ENCODE measurements at regions not wholly inside any gene's neighbourhood (a gene's known extent, or its start where the extent isn't known, plus 50 kb on each side); places are given as distances from the start of the nearest gene placed in this dataset.

- H3K36me3 Mint-ChIP-seq (ENCODE audit: low read depth), result no peaks in the 10 kb centered on the region
- no peak for TF ChIP-seq CTCF (IDR thresholded peaks at IDR 0.05)
- H3K9me3 Mint-ChIP-seq, result no peaks in the 10 kb centered on the region
- intact Hi-C loops (cut with micrococcal nuclease), result no loop called here
- CTCF ChIA-PET, result no interaction called here
- H3K4me1 Mint-ChIP-seq (ENCODE audit: low read depth), result no peaks in the 10 kb centered on the region
- H3K27ac Mint-ChIP-seq, result no peak overlapping the region
- no peak for DNase-seq
- H3K27me3 Mint-ChIP-seq, result peaks cover 11% of the 10 kb centered on the region
- no peak overlapping the region for H3K4me3 Mint-ChIP-seq
- POLR2A ChIA-PET, result no interaction called here
- no peak for ATAC-seq
Measured at GRCh38 chr6:125552819-125553218, 196.6 kb upstream of the HEY2 start.

DNA sequence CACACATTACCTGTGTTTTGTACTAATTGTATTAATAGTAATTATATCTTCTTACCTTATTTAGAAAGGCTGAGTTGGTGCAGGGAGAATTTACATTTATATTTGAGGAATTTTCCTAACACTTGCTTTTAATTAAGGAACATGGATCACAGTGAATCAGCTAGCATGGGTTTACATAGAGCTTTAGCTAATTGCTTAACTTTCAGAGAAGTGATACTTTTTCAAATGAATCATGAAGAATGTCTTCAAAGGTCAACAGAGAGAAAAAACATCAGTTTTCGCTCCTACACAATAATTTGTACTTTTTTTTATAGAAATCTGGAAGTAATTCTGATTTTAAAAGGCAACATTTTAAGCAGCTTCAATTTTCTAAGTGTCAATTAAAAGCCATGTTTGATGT lies 195.0 kb upstream of the HEY2 start:
- ChIA-PET POLR2A (no interaction called here), CTCF (no interaction called here)
- no peaks in the 10 kb centered on the region for H3K36me3 Mint-ChIP-seq (ENCODE audit: low read depth)
- H3K27ac Mint-ChIP-seq, result no peak overlapping the region
- H3K9me3 Mint-ChIP-seq, result no peaks in the 10 kb centered on the region
- ATAC-seq (no peak), DNase-seq (no peak)
- no peak overlapping the region for H3K4me3 Mint-ChIP-seq
- peaks cover 11% of the 10 kb centered on the region for H3K27me3 Mint-ChIP-seq
- intact Hi-C loops (cut with micrococcal nuclease), result no loop called here
- no peak for TF ChIP-seq CTCF (IDR thresholded peaks at IDR 0.05)
- no peaks in the 10 kb centered on the region for H3K4me1 Mint-ChIP-seq (ENCODE audit: low read depth)

DNA sequence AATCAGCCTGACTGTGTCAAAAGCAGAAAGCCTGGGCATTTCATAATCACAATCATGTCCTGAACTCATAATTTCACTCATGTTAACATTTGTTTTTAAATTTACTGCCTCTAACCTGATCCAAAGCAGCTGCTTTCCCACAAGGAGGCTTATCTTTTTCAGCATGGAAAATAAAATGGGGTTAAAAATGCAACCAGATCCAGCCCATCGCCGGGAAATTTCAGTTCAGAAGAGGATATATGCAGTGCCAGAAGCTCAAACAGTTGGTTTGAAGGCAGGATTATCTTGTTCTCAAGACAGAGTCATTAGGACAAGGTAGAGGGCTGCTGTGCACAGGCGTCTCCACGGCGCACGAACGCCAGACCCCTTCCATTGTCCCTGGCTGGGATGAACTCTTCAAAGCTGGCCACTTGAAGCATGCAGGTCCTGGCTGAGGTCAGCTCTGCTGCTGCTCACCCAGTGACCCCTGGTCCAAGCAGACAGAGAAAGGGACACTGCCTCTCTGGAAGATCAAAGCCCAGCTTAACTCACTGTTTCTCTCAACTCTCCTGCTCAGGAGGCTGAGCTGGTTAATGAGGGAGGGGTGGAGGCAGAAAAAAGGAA lies 191.1 kb upstream of the HEY2 start:
- Mint-ChIP-seq H3K4me3 (no peak overlapping the region), H3K4me1 (ENCODE audit: low read depth) (no peaks in the 10 kb centered on the region), H3K27me3 (peaks cover 10% of the 10 kb centered on the region), H3K27ac (no peak overlapping the region), H3K36me3 (ENCODE audit: low read depth) (no peaks in the 10 kb centered on the region), H3K9me3 (no peaks in the 10 kb centered on the region)
- POLR2A ChIA-PET, result no interaction called here
- DNase-seq, result no peak
- intact Hi-C loops (cut with micrococcal nuclease), result no loop called here
- CTCF ChIA-PET, result no interaction called here
- no peak for TF ChIP-seq CTCF (IDR thresholded peaks at IDR 0.05)
- ATAC-seq, result no peak

GRCh38 chr6:125558907-125559306 lies 190.5 kb upstream of the HEY2 start:
- no peak overlapping the region for H3K27ac Mint-ChIP-seq
- DNase-seq, result no peak
- no peak for ATAC-seq
- H3K4me3 Mint-ChIP-seq, result no peak overlapping the region
- no peaks in the 10 kb centered on the region for H3K36me3 Mint-ChIP-seq (ENCODE audit: low read depth)
- intact Hi-C loops (cut with micrococcal nuclease), result no loop called here
- H3K9me3 Mint-ChIP-seq, result no peaks in the 10 kb centered on the region
- CTCF ChIA-PET, result no interaction called here
- peaks cover 10% of the 10 kb centered on the region for H3K27me3 Mint-ChIP-seq
- H3K4me1 Mint-ChIP-seq (ENCODE audit: low read depth), result no peaks in the 10 kb centered on the region
- TF ChIP-seq CTCF (IDR thresholded peaks at IDR 0.05), result no peak
- POLR2A ChIA-PET, result no interaction called here

DNA sequence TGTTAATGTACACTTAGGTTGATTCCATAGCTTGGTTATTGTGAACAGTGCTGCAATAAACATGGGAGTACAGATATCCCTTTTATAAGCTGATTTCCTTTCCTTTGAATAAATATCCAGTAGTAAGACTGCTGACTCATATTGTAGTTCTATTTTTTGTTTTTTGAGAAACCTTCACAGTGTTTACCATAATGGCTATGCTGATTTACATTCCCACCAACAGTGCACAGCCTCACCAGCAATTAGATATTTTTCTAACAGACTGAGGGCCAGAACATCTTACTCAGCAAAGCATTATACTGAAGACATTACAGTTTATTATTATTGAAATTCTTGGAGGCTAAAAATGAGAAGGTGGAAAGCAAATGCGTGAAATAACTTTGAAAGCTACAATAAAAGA lies 187.3 kb upstream of the HEY2 start:
- H3K4me1 Mint-ChIP-seq (ENCODE audit: low read depth), result no peaks in the 10 kb centered on the region
- POLR2A ChIA-PET, result no interaction called here
- no peak for ATAC-seq
- DNase-seq, result no peak
- no peak for TF ChIP-seq CTCF (IDR thresholded peaks at IDR 0.05)
- H3K27me3 Mint-ChIP-seq, result peaks cover 11% of the 10 kb centered on the region
- H3K9me3 Mint-ChIP-seq, result no peaks in the 10 kb centered on the region
- CTCF ChIA-PET, result no interaction called here
- intact Hi-C loops (cut with micrococcal nuclease), result no loop called here
- H3K27ac Mint-ChIP-seq, result no peak overlapping the region
- H3K36me3 Mint-ChIP-seq (ENCODE audit: low read depth), result no peaks in the 10 kb centered on the region
- no peak overlapping the region for H3K4me3 Mint-ChIP-seq
